ENCODE measurements at regions not wholly inside any gene's neighbourhood (a gene's known extent, or its start where the extent isn't known, plus 50 kb on each side); places are given as distances from the start of the nearest gene placed in this dataset.

DNA sequence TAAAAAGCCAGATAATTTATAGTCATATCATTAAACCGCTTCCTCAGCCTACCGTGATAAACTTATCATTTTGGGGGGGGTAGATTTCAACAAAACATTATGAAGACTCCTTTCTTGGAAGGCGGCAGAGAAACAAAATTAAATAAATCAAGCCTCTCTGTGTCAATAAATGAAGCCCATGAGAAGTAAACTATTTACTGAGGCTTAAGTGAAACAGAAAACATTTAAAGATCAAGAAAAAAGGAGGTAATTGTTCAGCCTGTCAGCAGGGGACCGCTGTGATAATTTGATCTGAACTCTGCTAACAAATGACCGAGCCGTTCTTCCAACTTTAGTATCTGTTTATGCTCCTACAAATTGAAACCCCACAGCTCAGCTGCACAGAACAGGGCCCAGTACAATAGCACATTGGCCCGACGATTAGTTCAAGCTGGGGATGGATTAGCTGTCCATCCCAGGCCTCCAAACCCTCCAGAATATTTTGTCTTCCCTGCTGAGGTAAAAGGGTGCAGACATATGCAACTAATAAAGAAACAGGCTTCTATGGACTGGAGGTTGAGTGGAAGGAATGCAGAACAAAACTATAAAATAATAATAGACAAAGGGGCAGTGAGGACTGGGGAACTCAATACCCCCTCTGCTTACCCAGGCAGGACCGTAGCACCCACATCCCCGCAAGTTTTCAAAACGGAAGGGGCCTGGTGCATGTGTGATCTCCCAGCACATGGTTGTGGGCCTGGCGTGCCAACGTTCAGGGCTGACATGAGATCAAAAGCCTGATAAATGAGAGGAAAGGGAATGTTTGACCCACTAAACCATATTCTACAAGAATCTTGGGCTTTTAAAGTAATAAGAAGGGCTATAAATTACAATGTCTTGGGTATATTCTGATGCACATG is 298.1 kb upstream of the IRX5 start:
- Mint-ChIP-seq H3K36me3 (ENCODE audit: low read depth) (no peaks in the 10 kb centered on the region), H3K27me3 (ENCODE audit: insufficient read depth, low read depth, poor library complexity) (no peaks in the 10 kb centered on the region), H3K27ac (no peak overlapping the region), H3K4me3 (no peak overlapping the region), H3K9me3 (no peaks in the 10 kb centered on the region), H3K4me1 (no peaks in the 10 kb centered on the region)
- Histone ChIP-seq H4K20me1 (replicated peaks; ENCODE audit: insufficient read depth) (no peaks in the 10 kb centered on the region), H3K36me3 (ENCODE audit: insufficient read depth) (no peaks in the 10 kb centered on the region), H3K4me2 (no peak overlapping the region), H3K4me1 (ENCODE audit: insufficient read depth) (no peaks in the 10 kb centered on the region), H3K4me3 (no peak overlapping the region), H3K27me3 (ENCODE audit: insufficient read depth) (no peaks in the 10 kb centered on the region), H3K9me2 (ENCODE audit: insufficient read depth) (0 out of 2 replicates have a peak, but pooled peaks cover 9% of the 10 kb centered on the region), H3K79me2 (replicated peaks; ENCODE audit: insufficient read depth) (no peaks in the 10 kb centered on the region), H2AFZ (no peak overlapping the region), H3K27ac (ENCODE audit: low read depth) (no peak overlapping the region), H3F3A (replicated peaks; ENCODE audit: low read depth) (no peaks in the 10 kb centered on the region)
- ATAC-seq (no peak), DNase-seq (ENCODE audit: low spot score) (no peak)
- TF ChIP-seq ETS1 (IDR thresholded peaks at IDR 0.05) (no peak), EZH2 (IDR thresholded peaks at IDR 0.05; ENCODE audit: low read depth, unreplicated experiment) (no peak), NANOG (IDR thresholded peaks at IDR 0.05; ENCODE audit: borderline replicate concordance) (no peak)

GRCh38 chr16:54631782-54632181 is 298.9 kb upstream of the IRX5 start:
- DNase-seq (ENCODE audit: low spot score) (no peak), ATAC-seq (no peak)
- no peaks in the 10 kb centered on the region for H3K4me1 Mint-ChIP-seq
- H3K4me3 Mint-ChIP-seq: no peak overlapping the region
- H3K27ac Mint-ChIP-seq: no peak overlapping the region
- H3K9me3 Mint-ChIP-seq: no peaks in the 10 kb centered on the region
- Histone ChIP-seq H4K20me1 (replicated peaks; ENCODE audit: insufficient read depth) (no peaks in the 10 kb centered on the region), H3K4me2 (no peak overlapping the region), H3K36me3 (ENCODE audit: insufficient read depth) (no peaks in the 10 kb centered on the region), H3K4me1 (ENCODE audit: insufficient read depth) (no peaks in the 10 kb centered on the region), H3K27me3 (ENCODE audit: insufficient read depth) (no peaks in the 10 kb centered on the region), H3F3A (replicated peaks; ENCODE audit: low read depth) (no peaks in the 10 kb centered on the region), H3K27ac (ENCODE audit: low read depth) (no peak overlapping the region), H2AFZ (no peak overlapping the region), H3K9me2 (ENCODE audit: insufficient read depth) (0 out of 2 replicates have a peak, but pooled peaks cover 9% of the 10 kb centered on the region), H3K79me2 (replicated peaks; ENCODE audit: insufficient read depth) (no peaks in the 10 kb centered on the region), H3K4me3 (no peak overlapping the region)
- no peaks in the 10 kb centered on the region for H3K36me3 Mint-ChIP-seq (ENCODE audit: low read depth)
- no peaks in the 10 kb centered on the region for H3K27me3 Mint-ChIP-seq (ENCODE audit: insufficient read depth, low read depth, poor library complexity)
- TF ChIP-seq, protein P1, sequence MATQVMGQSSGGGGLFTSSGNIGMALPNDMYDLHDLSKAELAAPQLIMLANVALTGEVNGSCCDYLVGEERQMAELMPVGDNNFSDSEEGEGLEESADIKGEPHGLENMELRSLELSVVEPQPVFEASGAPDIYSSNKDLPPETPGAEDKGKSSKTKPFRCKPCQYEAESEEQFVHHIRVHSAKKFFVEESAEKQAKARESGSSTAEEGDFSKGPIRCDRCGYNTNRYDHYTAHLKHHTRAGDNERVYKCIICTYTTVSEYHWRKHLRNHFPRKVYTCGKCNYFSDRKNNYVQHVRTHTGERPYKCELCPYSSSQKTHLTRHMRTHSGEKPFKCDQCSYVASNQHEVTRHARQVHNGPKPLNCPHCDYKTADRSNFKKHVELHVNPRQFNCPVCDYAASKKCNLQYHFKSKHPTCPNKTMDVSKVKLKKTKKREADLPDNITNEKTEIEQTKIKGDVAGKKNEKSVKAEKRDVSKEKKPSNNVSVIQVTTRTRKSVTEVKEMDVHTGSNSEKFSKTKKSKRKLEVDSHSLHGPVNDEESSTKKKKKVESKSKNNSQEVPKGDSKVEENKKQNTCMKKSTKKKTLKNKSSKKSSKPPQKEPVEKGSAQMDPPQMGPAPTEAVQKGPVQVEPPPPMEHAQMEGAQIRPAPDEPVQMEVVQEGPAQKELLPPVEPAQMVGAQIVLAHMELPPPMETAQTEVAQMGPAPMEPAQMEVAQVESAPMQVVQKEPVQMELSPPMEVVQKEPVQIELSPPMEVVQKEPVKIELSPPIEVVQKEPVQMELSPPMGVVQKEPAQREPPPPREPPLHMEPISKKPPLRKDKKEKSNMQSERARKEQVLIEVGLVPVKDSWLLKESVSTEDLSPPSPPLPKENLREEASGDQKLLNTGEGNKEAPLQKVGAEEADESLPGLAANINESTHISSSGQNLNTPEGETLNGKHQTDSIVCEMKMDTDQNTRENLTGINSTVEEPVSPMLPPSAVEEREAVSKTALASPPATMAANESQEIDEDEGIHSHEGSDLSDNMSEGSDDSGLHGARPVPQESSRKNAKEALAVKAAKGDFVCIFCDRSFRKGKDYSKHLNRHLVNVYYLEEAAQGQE (IDR thresholded peaks at IDR 0.05; ENCODE audit: unreplicated experiment): no peak
- TF ChIP-seq ZNF114 (CRISPR knock-in tag; IDR thresholded peaks at IDR 0.05) (no peak), ETS1 (IDR thresholded peaks at IDR 0.05) (no peak), ZNF331 (CRISPR knock-in tag; IDR thresholded peaks at IDR 0.05; ENCODE audit: low read depth) (no peak), NANOG (IDR thresholded peaks at IDR 0.05; ENCODE audit: borderline replicate concordance) (no peak)
- TF ChIP-seq, protein P2, sequence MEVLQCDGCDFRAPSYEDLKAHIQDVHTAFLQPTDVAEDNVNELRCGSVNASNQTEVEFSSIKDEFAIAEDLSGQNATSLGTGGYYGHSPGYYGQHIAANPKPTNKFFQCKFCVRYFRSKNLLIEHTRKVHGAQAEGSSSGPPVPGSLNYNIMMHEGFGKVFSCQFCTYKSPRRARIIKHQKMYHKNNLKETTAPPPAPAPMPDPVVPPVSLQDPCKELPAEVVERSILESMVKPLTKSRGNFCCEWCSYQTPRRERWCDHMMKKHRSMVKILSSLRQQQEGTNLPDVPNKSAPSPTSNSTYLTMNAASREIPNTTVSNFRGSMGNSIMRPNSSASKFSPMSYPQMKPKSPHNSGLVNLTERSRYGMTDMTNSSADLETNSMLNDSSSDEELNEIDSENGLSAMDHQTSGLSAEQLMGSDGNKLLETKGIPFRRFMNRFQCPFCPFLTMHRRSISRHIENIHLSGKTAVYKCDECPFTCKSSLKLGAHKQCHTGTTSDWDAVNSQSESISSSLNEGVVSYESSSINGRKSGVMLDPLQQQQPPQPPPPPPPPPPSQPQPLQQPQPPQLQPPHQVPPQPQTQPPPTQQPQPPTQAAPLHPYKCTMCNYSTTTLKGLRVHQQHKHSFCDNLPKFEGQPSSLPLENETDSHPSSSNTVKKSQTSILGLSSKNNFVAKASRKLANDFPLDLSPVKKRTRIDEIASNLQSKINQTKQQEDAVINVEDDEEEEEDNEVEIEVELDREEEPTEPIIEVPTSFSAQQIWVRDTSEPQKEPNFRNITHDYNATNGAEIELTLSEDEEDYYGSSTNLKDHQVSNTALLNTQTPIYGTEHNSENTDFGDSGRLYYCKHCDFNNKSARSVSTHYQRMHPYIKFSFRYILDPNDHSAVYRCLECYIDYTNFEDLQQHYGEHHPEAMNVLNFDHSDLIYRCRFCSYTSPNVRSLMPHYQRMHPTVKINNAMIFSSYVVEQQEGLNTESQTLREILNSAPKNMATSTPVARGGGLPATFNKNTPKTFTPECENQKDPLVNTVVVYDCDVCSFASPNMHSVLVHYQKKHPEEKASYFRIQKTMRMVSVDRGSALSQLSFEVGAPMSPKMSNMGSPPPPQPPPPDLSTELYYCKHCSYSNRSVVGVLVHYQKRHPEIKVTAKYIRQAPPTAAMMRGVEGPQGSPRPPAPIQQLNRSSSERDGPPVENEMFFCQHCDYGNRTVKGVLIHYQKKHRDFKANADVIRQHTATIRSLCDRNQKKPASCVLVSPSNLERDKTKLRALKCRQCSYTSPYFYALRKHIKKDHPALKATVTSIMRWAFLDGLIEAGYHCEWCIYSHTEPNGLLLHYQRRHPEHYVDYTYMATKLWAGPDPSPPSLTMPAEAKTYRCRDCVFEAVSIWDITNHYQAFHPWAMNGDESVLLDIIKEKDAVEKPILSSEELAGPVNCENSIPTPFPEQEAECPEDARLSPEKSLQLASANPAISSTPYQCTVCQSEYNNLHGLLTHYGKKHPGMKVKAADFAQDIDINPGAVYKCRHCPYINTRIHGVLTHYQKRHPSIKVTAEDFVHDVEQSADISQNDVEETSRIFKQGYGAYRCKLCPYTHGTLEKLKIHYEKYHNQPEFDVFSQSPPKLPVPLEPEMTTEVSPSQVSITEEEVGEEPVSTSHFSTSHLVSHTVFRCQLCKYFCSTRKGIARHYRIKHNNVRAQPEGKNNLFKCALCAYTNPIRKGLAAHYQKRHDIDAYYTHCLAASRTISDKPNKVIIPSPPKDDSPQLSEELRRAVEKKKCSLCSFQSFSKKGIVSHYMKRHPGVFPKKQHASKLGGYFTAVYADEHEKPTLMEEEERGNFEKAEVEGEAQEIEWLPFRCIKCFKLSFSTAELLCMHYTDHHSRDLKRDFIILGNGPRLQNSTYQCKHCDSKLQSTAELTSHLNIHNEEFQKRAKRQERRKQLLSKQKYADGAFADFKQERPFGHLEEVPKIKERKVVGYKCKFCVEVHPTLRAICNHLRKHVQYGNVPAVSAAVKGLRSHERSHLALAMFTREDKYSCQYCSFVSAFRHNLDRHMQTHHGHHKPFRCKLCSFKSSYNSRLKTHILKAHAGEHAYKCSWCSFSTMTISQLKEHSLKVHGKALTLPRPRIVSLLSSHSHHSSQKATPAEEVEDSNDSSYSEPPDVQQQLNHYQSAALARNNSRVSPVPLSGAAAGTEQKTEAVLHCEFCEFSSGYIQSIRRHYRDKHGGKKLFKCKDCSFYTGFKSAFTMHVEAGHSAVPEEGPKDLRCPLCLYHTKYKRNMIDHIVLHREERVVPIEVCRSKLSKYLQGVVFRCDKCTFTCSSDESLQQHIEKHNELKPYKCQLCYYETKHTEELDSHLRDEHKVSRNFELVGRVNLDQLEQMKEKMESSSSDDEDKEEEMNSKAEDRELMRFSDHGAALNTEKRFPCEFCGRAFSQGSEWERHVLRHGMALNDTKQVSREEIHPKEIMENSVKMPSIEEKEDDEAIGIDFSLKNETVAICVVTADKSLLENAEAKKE (CRISPR knock-in tag; IDR thresholded peaks at IDR 0.05): no peak
